ENCODE measurements at regions not wholly inside any gene's neighbourhood (a gene's known extent, or its start where the extent isn't known, plus 50 kb on each side); places are given as distances from the start of the nearest gene placed in this dataset.
A peak's percentile ranks its signal among the peaks of the same experiment; 100 is the strongest.

DNA sequence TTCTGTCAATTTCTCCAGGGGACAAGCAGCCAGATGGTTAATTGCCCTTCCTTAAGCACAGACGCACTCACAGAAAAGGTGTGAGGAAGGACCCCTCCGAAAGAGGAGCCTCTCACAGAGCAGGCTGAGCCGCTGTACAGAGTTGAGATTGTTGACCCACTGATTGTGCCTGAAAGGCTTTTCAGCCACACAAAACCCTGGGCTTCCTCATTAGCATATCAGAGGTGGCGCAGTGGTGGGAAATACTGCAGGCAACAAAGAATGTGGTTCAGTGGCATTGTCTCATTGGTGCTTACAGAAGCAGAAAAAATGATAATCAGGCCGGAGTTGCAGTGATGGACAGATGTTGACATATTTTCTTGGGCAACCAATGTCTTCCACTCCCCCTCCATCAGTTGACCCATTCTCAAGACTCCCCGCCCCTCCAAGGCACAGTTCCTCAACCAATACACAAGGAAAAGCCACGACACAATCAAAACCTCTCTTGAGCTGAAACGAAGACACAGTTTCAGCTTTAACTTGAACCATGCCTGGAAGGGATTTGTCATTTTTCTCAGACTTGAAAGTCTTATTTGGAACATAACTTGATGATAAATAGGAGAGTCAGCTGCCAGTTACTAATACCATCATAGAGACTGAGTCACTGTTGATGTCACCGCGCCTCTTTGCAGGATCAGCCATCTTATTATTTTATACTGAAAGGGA lies 53.1 kb downstream of the ATXN3L start:
- no peak for DNase-seq

GRCh38 chrX:13265549-13266132 lies 54.2 kb downstream of the ATXN3L start:
- DNase-seq = no peak

- no peak for DNase-seq
Measured at GRCh38 chrX:13265111-13265510, 54.7 kb downstream of the ATXN3L start.

GRCh38 chrX:13263560-13264251 lies 56.1 kb downstream of the ATXN3L start:
- DNase-seq = no peak

GRCh38 chrX:13261348-13261747 lies 58.5 kb downstream of the ATXN3L start:
- DNase-seq = no peak

GRCh38 chrX:13260598-13260997 lies 59.3 kb downstream of the ATXN3L start:
- no peak for DNase-seq

- DNase-seq = no peak
Measured at GRCh38 chrX:13258725-13259124, 61.1 kb downstream of the ATXN3L start.

GRCh38 chrX:13258052-13258444 lies 61.8 kb downstream of the ATXN3L start:
- no peak for DNase-seq

GRCh38 chrX:13257223-13258051 lies 62.4 kb downstream of the ATXN3L start:
- DNase-seq = peak; percentile 20

DNA sequence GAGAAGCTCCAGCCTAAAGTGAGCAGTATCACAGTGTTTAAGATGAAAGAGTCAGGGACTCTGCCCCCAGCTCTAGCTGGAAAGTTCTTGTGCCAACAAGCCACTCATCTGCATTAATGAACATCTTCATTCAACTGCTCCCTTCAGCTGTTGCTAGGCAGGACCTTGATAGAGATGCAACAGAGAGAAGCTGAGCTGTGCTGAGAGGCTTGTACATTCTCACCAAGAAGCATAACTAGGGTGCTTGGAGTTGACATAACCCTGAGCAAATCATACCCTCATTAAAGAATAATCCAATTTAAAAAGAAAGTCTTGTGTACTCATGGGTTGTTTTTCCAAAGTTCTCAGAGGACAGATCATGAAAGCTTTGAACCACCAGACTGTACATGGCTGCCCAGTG lies 63.2 kb downstream of the ATXN3L start:
- no peak for DNase-seq

DNA sequence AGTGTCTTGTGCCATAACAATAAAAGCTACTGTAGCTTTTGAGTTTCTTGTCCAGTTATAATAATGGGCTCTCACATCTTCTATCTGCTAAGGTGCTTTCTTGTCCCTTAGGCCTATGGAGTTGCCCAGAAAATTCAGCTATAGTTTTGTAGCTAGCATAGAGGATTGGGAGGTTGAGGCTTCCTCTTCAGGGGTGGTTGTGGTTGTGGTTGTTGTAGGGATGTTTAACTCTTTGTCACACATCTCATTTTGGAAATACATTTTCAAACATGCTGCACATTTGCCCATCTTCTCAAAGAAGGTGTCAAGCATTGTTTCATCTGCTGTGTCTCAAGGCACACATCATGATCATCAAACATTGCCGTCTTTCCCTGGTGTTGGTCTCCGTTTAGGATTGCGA lies 65.0 kb downstream of the ATXN3L start:
- no peak for DNase-seq

DNA sequence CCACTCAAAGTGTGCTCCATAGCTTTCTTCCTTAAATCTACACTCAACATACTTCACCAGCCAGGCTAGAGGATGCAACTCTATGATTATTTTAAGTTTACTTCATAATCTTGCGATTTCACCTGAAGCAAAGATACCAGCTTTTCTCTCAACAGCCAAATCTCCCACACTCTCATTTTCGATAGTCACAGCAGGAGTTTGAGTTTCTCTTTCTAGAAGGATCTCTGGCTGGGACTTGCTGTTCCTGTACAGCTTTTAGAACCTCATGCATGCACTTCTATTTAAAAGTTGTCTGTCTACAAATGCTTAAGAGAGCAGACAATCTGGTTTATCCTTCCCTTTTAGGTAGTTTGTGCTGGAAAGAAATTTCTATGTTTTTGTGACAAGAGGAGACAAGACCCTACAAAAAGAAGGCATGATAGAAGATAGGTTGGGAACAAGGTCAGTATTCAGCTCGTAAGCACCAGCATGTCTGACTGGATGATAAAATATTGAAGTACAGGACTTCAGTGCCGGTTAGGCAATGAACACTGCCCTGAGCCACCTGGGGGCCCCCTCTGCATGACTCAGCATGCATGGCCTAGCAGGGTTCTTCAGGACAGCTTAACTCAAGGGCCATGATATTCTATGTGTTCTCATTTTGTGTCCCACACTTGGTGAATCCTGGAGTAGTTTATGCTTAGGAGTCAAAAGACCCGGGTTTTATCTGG lies 65.6 kb downstream of the ATXN3L start:
- DNase-seq = no peak

DNA sequence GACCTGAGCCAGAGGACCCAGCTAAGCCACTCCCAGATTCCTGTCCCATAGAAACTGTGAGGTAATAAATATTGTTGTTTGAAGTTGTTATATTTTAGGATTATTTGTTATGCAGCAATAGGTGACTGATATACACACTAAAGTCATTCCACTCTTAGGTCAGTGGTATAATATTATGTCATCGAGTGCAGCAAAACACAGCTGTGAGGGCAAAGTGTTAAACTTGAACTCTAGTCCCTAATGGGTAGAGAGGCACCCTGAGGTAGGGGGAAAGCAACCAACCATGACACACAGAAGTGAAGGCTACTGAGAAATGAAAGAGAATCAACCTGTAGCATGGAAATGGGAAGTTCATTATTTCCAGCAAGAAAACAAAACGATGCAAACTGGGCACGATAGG lies 66.6 kb downstream of the ATXN3L start:
- no peak for DNase-seq

DNA sequence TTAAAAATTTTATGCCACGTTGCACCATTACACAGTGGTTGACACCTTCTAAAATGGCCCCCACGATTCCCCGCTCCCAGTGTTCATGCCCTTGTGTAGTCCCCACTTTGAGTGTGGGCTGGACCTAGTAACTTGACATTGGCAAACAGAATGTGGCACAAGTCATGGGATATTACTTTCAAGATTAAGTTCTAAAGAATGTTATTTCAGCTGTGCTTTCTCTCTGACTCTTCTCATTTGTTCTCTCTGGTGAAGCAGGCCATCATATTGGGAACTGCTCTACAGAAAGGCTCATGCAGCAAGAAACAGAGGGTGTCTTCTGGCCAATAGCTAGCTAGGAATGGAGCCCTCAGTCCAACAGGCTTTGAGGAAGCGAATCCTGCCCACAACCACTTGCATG lies 67.1 kb downstream of the ATXN3L start:
- DNase-seq = no peak

DNA sequence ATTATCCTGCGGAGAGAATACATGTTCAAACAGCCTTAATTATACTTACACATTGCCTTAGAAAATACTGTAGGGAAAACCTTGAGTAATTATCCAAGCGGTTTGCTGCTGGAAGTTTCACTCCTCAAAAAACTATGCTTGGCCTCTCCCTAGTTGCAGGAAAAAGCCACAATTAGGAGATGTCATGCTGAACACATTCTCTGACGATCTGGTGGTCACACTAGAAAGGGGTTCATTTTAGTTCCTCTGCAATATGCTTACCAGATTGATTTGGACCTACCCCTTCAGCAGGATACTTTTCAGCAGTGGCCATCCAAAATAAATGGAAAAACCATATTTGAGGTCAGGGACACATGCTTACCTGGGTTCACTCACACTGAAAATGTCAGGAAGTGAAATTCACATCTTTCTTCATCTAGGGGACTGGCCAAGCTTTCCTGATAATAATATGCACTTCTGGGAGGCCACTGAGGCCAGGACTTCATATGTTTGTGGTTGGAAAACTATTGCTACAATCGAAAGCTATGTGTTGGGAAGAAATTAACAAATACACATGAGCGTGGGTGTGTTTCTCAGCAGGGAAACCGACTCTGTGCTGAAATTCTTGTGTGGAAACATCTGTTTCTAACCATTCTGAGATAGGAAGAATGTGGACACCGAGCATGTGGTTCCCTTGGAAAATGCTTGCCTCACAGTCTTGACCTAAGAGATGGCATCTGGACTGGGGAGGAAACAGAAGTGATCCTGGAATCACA lies 68.8 kb downstream of the ATXN3L start:
- no peak for DNase-seq

DNA sequence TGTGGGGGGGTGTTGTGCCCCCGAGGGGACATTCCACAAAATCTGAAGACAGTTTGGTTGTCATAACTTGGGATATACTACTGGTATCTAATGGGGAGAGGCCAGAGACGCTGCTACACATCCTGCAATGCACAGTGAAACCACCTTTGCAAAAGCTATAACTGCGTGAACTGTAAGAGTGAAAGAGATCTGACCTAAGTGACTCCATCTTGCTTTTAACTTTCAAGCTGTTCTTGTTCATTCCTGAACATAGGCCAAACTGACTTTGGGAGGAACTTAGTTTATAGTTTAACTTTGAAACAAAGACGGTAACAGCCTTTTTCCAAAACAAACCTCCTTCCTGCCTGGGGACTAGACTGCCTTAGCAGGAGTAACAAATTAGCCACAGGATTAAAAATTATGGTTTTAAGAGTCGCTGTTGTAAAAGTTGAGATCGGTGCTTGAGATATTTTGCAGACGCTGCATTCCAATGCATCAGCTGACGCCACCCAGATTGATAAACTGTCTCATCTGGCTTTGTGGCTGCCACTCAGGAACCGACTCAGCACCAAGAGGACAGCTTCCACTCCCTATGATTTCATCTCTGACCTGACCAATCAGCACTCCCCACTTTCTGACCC lies 70.9 kb downstream of the ATXN3L start:
- no peak for DNase-seq

GRCh38 chrX:13239272-13239671 lies 80.6 kb downstream of the ATXN3L start:
- no peak for DNase-seq

DNA sequence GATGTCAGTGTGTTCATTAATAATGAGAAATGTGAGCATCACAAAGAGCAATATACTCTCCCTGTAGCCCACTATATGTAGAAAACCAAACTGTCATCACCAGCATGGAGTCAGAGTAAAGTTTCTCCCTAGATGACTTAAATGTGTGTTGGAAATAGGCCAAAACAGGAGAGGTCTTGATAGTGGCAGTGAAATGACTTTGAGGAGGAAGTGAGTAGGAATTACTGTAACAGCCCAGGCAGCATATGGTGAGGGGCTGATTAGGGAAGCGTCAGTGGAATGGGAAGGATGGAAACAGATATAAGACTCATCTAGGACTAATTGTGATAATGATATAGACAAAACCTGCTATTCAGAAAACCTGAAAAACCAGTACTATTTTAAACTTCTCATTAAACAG lies 83.9 kb downstream of the ATXN3L start:
- no peak for DNase-seq

DNA sequence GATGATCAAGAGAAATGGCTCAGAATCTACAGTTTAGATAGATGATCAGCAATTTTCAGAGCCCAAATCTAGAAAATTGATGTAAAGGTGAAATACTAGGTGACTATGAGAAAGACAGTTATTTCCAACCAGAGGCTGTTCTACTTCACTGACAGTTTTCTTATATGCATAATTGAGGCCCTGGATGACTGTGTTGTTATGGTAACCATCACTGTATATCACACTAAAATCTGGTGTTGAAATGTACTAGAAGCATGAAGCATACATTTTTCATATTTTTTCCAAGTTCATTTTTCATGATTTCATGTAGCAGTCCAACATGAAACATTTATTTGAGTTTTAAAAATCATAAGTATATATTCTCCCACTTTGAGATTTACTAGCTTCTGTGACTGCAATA lies 87.4 kb downstream of the ATXN3L start:
- no peak for DNase-seq

GRCh38 chrX:13226214-13226613 lies 93.6 kb downstream of the ATXN3L start:
- no peak for DNase-seq

DNA sequence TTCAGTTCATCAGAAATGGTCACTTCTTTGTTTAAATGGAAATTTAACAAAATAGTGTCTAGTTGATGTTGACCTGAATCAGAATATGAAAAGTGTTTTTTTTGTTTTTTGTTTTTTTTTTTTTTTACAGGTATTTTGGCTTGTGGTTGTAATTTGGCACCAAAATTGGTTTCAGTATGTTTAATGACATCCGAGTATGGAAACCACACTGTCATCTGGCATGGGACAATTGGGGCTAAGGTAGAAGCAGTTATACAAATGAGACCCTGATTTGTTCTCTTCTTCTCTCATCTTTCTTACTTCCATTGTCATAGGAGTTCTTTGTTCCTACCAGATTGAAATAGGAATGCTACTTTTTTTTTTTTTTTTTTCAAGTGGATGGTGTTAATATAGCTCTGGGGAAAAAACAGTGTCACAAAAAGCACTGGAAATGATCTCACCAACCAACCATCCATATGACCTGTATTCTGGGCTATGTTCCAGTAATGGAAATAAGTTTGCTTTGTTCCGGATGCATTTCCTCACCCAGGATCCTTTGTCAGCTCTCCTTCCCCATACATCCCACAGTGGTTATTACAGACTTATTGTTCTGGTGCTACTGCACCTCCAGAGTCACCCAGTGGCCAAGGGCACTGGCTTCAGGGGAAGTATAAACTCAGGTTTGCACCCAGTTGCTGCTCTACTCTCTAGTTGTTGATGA lies 95.8 kb downstream of the ATXN3L start:
- DNase-seq = no peak

All from CD4-positive, alpha-beta T cell treated with Interleukin-17A for 1 hour (primary cell).